Keratinocyte (primary cell): ENCODE measurements at regions not wholly inside any gene's neighbourhood (a gene's known extent, or its start where the extent isn't known, plus 50 kb on each side); places are given as distances from the start of the nearest gene placed in this dataset.

ENCODE experiments used
- DNase-seq: peaks from one replicate; pipeline ENCODE4 v3.0.0-alpha.2; 2011; ENCODE audit warnings: low read depth, missing footprints, low spot score
- FAIRE-seq: peaks from 2 replicates; lab custom pipeline; 2011; peaks lifted over from hg19 to GRCh38; lab: Jason Lieb, UNC
- H2AFZ ChIP-seq: 2 replicates; pipeline ENCODE4 v1.6.0; 2012; ENCODE audit warnings: low read length, control low read depth, inconsistent platforms; ENCODE audit not compliant: control insufficient read depth
- H3K27ac ChIP-seq: 2 replicates; pipeline ENCODE4 v1.5.1; 2011; ENCODE audit warnings: low read length; ENCODE audit not compliant: control insufficient read depth, insufficient read depth
- H3K27me3 ChIP-seq: 3 replicates; pipeline ENCODE4 v1.6.0; 2011; ENCODE audit warnings: low read length; ENCODE audit not compliant: control insufficient read depth, insufficient read depth; ENCODE audit errors: extremely low read depth
- H3K36me3 ChIP-seq, 2 experiments: 2 replicates in 1 of 2; 3 replicates in 1 of 2; pipeline ENCODE4 v1.5.1; 2011; ENCODE audit warnings: low read length in 2 of 2, mild to moderate bottlenecking in 1 of 2; ENCODE audit not compliant: control insufficient read depth in 2 of 2, insufficient read depth in 2 of 2; ENCODE audit errors: extremely low read depth in 1 of 2
- H3K4me1 ChIP-seq: 3 replicates; pipeline ENCODE4 v1.5.1; 2011; ENCODE audit warnings: low read length; ENCODE audit not compliant: control insufficient read depth, insufficient read depth; ENCODE audit errors: extremely low read depth
- H3K4me2 ChIP-seq: 3 replicates; pipeline ENCODE4 v1.6.0; 2011; ENCODE audit warnings: low read depth, low read length; ENCODE audit not compliant: control insufficient read depth, insufficient read depth; ENCODE audit errors: extremely low read depth
- H3K4me3 ChIP-seq, 3 experiments: fragments of 200-600 bp in 1 of 3; sonication (generic) in 1 of 3; 2 replicates in 2 of 3; 3 replicates in 1 of 3; pipeline ENCODE4 v1.5.1; 2011 to 2016; ENCODE audit warnings: low read length in 3 of 3, mild to moderate bottlenecking in 3 of 3, control low read depth in 2 of 3, inconsistent platforms in 1 of 3, low read depth in 1 of 3, mixed read lengths in 1 of 3, mixed run types in 1 of 3, moderate library complexity in 1 of 3; ENCODE audit not compliant: control insufficient read depth in 2 of 3, insufficient read depth in 2 of 3; ENCODE audit errors: extremely low read depth in 1 of 3
- H3K79me2 ChIP-seq: 2 replicates; pipeline ENCODE4 v1.6.0; 2012; ENCODE audit warnings: low read length; ENCODE audit not compliant: control insufficient read depth, insufficient read depth
- H3K9ac ChIP-seq: 3 replicates; pipeline ENCODE4 v1.6.0; 2011; ENCODE audit warnings: low read length; ENCODE audit not compliant: control insufficient read depth, insufficient read depth; ENCODE audit errors: extremely low read depth
- H3K9me1 ChIP-seq: 3 replicates; pipeline ENCODE4 v1.6.0; 2011; ENCODE audit warnings: low read length; ENCODE audit not compliant: control insufficient read depth, insufficient read depth; ENCODE audit errors: extremely low read depth
- H3K9me3 ChIP-seq: 2 replicates; pipeline ENCODE4 v1.5.1; 2012; ENCODE audit warnings: low read depth, low read length; ENCODE audit not compliant: control insufficient read depth
- H4K20me1 ChIP-seq: 3 replicates; pipeline ENCODE4 v1.6.0; 2011; ENCODE audit warnings: low read length; ENCODE audit not compliant: control insufficient read depth, insufficient read depth; ENCODE audit errors: extremely low read depth
- CTCF ChIP-seq, 3 experiments: IDR thresholded peaks in 1 of 3; conservative IDR thresholded peaks in 1 of 3; optimal IDR thresholded peaks in 1 of 3; 2 replicates in 2 of 3; 3 replicates in 1 of 3; pipeline versions ENCODE3 to v1.5.1; 2011; ENCODE audit warnings: low read length in 3 of 3, mild to moderate bottlenecking in 3 of 3, moderate library complexity in 2 of 3, control low read depth in 1 of 3, inconsistent platforms in 1 of 3; ENCODE audit not compliant: insufficient read depth in 2 of 3; ENCODE audit errors: extremely low read depth in 1 of 3
- EZH2 ChIP-seq: IDR thresholded peaks from one replicate; pipeline ENCODE4 v1.6.1; 2012; ENCODE audit warnings: inconsistent platforms, mild to moderate bottlenecking, low read length, moderate library complexity
- dilution Hi-C: fragments of 300-500 bp; cut with MboI; formaldehyde crosslinking; loops from one replicate; pipeline ENCODE4 v1.7.0; 2020; ENCODE audit warnings: low sequenced_read_pairs; ENCODE audit not compliant: extremely low pct_ligation_motif_present

GRCh38 chr5:24918676-24919075 lies 273.9 kb upstream of the CDH10 start:
- dilution Hi-C loops, result no loop called here
- no peak for TF ChIP-seq CTCF (optimal IDR thresholded peaks at IDR 0.05 in 1 of 3, IDR thresholded peaks at IDR 0.05 in 1 of 3, conservative IDR thresholded peaks at IDR 0.05 in 1 of 3; ENCODE audit: extremely low read depth in 1 of 3, insufficient read depth in 2 of 3, low read length in 3 of 3)
- no peak for TF ChIP-seq EZH2

GRCh38 chr5:24916863-24917262 lies 272.1 kb upstream of the CDH10 start:
- no peak overlapping the region for H3K4me3 ChIP-seq
- H2AFZ ChIP-seq, result no peak overlapping the region
- no peaks in the 10 kb centered on the region for H3K27me3 ChIP-seq
- dilution Hi-C loops, result no loop called here
- no peak overlapping the region for H3K4me2 ChIP-seq
- no peaks in the 10 kb centered on the region for H3K9me3 ChIP-seq
- no peak for FAIRE-seq
- no peaks in the 10 kb centered on the region for H3K36me3 ChIP-seq
- no peaks in the 10 kb centered on the region for H4K20me1 ChIP-seq
- H3K9me1 ChIP-seq, result no peaks in the 10 kb centered on the region
- no peak overlapping the region for H3K27ac ChIP-seq
- no peaks in the 10 kb centered on the region for H3K4me1 ChIP-seq
- no peak for DNase-seq
- TF ChIP-seq CTCF (optimal IDR thresholded peaks at IDR 0.05 in 1 of 3, IDR thresholded peaks at IDR 0.05 in 1 of 3, conservative IDR thresholded peaks at IDR 0.05 in 1 of 3; ENCODE audit: extremely low read depth in 1 of 3, insufficient read depth in 2 of 3, low read length in 3 of 3) (no peak), EZH2 (no peak)
- no peak overlapping the region for H3K9ac ChIP-seq
- H3K79me2 ChIP-seq, result no peaks in the 10 kb centered on the region

More at GRCh38 chr5:24918676-24919075, 273.9 kb upstream of the CDH10 start:
- H3K9ac ChIP-seq, result no peak overlapping the region
- no peaks in the 10 kb centered on the region for H3K9me3 ChIP-seq
- H3K4me3 ChIP-seq, result no peak overlapping the region
- H3K4me2 ChIP-seq, result no peak overlapping the region
- DNase-seq, result no peak
- H3K79me2 ChIP-seq, result no peaks in the 10 kb centered on the region
- H3K36me3 ChIP-seq, result no peaks in the 10 kb centered on the region
- no peaks in the 10 kb centered on the region for H3K4me1 ChIP-seq
- H2AFZ ChIP-seq, result no peak overlapping the region
- no peak overlapping the region for H3K27ac ChIP-seq
- no peaks in the 10 kb centered on the region for H3K27me3 ChIP-seq
- no peak for FAIRE-seq
- no peaks in the 10 kb centered on the region for H4K20me1 ChIP-seq
- no peaks in the 10 kb centered on the region for H3K9me1 ChIP-seq
